K562 (cell line): ENCODE measurements at regions not wholly inside any gene's neighbourhood (a gene's known extent, or its start where the extent isn't known, plus 50 kb on each side); places are given as distances from the start of the nearest gene placed in this dataset.

Source experiments
- ATAC-seq: fragments of 200-7000 bp; cut with Tn5 transposase; 3 replicates; pipeline ENCODE4 v1.9.1; 2020; ENCODE audit warnings: moderate library complexity
- BruUV-seq: library from RNA; stranded (reverse); fragments of 400-500 nt; replicated peaks from 2 replicates; lab custom pipeline; 2021; lab: Mats Ljungman, UMichigan
- CTCF ChIA-PET: fragments of 300-600 bp; formaldehyde crosslinking; extraction: SDS; loops from one replicate; lab custom pipeline; 2021; ENCODE audit warnings: low intra/inter-chr PET ratio; lab: Yijun Ruan, JAX
- POLR2A ChIA-PET: fragments of 300-600, 350-650 bp; sonication (Branson Sonifier 250); formaldehyde crosslinking; extraction: SDS; loops from one replicate; lab custom pipeline; 2021; ENCODE audit warnings: antibody characterized with exemption, inconsistent platforms; lab: Yijun Ruan, JAX
- DNase-seq, 4 experiments: peaks; one replicate each; pipeline versions ENCODE4 v3.0.0 to v3.0.0-alpha.2; 2011 to 2018; ENCODE audit warnings: low spot score in 3 of 4, mixed read lengths in 3 of 4; ENCODE audit errors: extremely low read depth in 1 of 4
- FAIRE-seq: peaks from 2 replicates; lab custom pipeline; 2011; peaks lifted over from hg19 to GRCh38; lab: Jason Lieb, UNC
- H2AFZ ChIP-seq: 2 replicates; pipeline ENCODE4 v1.6.0; 2011; ENCODE audit warnings: low read depth, low read length, control low read depth, inconsistent platforms
- H3K27ac ChIP-seq: fragments of 200-600 bp; 3 replicates; pipeline ENCODE4 v1.8.0; 2011; ENCODE audit warnings: low read depth, mild to moderate bottlenecking, control low read depth, inconsistent platforms, low read length, moderate library complexity, mixed read lengths; ENCODE audit errors: extremely low read depth
- H3K27me3 ChIP-seq, 2 experiments: fragments of 300-600 bp in 1 of 2; 2 replicates in 1 of 2; 3 replicates in 1 of 2; pipeline versions ENCODE4 v1.6.0 to v1.8.0; 2011; ENCODE audit warnings: inconsistent platforms in 2 of 2, low read length in 2 of 2, mild to moderate bottlenecking in 1 of 2, mixed read lengths in 1 of 2, moderate library complexity in 1 of 2; ENCODE audit not compliant: control insufficient read depth in 2 of 2, insufficient read depth in 2 of 2
- H3K36me3 ChIP-seq: fragments of 300-600 bp; 3 replicates; pipeline ENCODE4 v1.8.0; 2011; ENCODE audit warnings: mild to moderate bottlenecking, low read length, inconsistent platforms; ENCODE audit not compliant: control insufficient read depth, insufficient read depth
- H3K4me1 ChIP-seq, 2 experiments: fragments of 200-600 bp in 1 of 2; replicated peaks in 1 of 2; 2 replicates in 1 of 2; 3 replicates in 1 of 2; pipeline versions ENCODE4 v1.5.1 to v1.8.0; 2011; ENCODE audit warnings: inconsistent platforms in 2 of 2, low read length in 2 of 2, mild to moderate bottlenecking in 1 of 2, mixed read lengths in 1 of 2, moderate library complexity in 1 of 2; ENCODE audit not compliant: control insufficient read depth in 2 of 2, insufficient read depth in 2 of 2
- H3K4me2 ChIP-seq: 2 replicates; pipeline ENCODE4 v1.6.1; 2011; ENCODE audit warnings: low read length, control low read depth, inconsistent platforms, mixed read lengths; ENCODE audit not compliant: insufficient read depth
- H3K4me3 ChIP-seq: fragments of 200-600 bp; sonication (generic), shearing (Covaris generic); 2 replicates; pipeline ENCODE4 v1.5.1; 2016; ENCODE audit warnings: control low read depth, inconsistent platforms
- H3K79me2 ChIP-seq: fragments of 200-600 bp; 3 replicates; pipeline ENCODE4 v1.8.0; 2011; ENCODE audit warnings: low read length, inconsistent platforms; ENCODE audit not compliant: control insufficient read depth, insufficient read depth
- H3K9ac ChIP-seq, 2 experiments: 2 replicates each; pipeline versions ENCODE4 v1.6.0 to v1.6.1; 2011; ENCODE audit warnings: low read depth in 2 of 2, low read length in 2 of 2, control low read depth in 1 of 2, inconsistent platforms in 1 of 2, mild to moderate bottlenecking in 1 of 2, mixed read lengths in 1 of 2; ENCODE audit not compliant: insufficient read depth in 1 of 2
- H3K9me1 ChIP-seq: one replicate; pipeline ENCODE4 v1.6.0; 2011; ENCODE audit warnings: inconsistent platforms, mild to moderate bottlenecking, low read length, moderate library complexity; ENCODE audit not compliant: control insufficient read depth, insufficient read depth
- H3K9me3 ChIP-seq: replicated peaks from 2 replicates; pipeline ENCODE4 v1.5.1; 2011; ENCODE audit warnings: low read depth, low read length, inconsistent platforms; ENCODE audit not compliant: control insufficient read depth, insufficient read depth
- H4K20me1 ChIP-seq: replicated peaks from 2 replicates; pipeline ENCODE4 v1.6.1; 2011; ENCODE audit warnings: low read length, inconsistent platforms, mixed read lengths; ENCODE audit not compliant: control insufficient read depth, insufficient read depth
- BCL6 ChIP-seq: fragments of 250-450 bp; sonication (Bioruptor Pico); IDR thresholded peaks from 2 replicates; pipeline ENCODE4 v1.4.0; 2020
- BRF1 ChIP-seq: IDR thresholded peaks from 3 replicates; pipeline ENCODE4 v1.6.1; 2011; ENCODE audit warnings: borderline replicate concordance, mild to moderate bottlenecking; ENCODE audit not compliant: insufficient read length; ENCODE audit errors: extremely low read depth
- CHCHD3 ChIP-seq: fragments of 250-450 bp; sonication (Bioruptor Pico); IDR thresholded peaks from 2 replicates; pipeline ENCODE4 v2.1.2; 2022; ENCODE audit warnings: mild to moderate bottlenecking
- TCFL5 ChIP-seq: fragments of 250-450 bp; sonication (Bioruptor Pico); conservative IDR thresholded peaks from 2 replicates; pipeline ENCODE4 v1.6.1; 2021; ENCODE audit warnings: mild to moderate bottlenecking, moderate library complexity, matching md5 sums
- ZC3H4 ChIP-seq: sonication (generic); formaldehyde crosslinking; IDR thresholded peaks from 2 replicates; pipeline ENCODE4 v1.9.0; 2021; ENCODE audit warnings: missing genetic modification reagents, borderline replicate concordance
- WGBS: fragments of 100-300 bp; shearing (Covaris generic); methylation state at CpG from one replicate; pipeline ENCODE4 v1.1.6; 2016; ENCODE audit warnings: low coverage, mixed read lengths; ENCODE audit not compliant: insufficient coverage; ENCODE audit errors: missing lambda C conversion rate; 5-methylcytosine and 5-hydroxymethylcytosine counted together
- in situ Hi-C: fragments of 300-500 bp; cut with MboI; formaldehyde crosslinking; loops from 4 replicates; pipeline ENCODE4 v1.15.0; 2018; ENCODE audit warnings: inconsistent platforms, mixed read lengths
- intact Hi-C: fragments of 100-400 bp; cut with micrococcal nuclease; formaldehyde crosslinking; loops from 2 replicates; pipeline ENCODE4 v1.14.2; 2022
- TF ChIP-seq, protein P1 (sequence below): fragments of 450-650 bp; IDR thresholded peaks from 2 replicates; pipeline ENCODE4 v1.6.1; 2018; ENCODE audit warnings: mild to moderate bottlenecking, low read depth; ENCODE audit not compliant: partially characterized antibody
- TF ChIP-seq, protein P2 (sequence below): sonication (generic); formaldehyde crosslinking; IDR thresholded peaks from 2 replicates; pipeline ENCODE4 v1.8.0; 2023; ENCODE audit warnings: missing genetic modification reagents, mild to moderate bottlenecking, borderline replicate concordance
- TF ChIP-seq, protein P3 (sequence below): IDR thresholded peaks from 3 replicates; pipeline ENCODE4 v1.6.1; 2011; ENCODE audit warnings: borderline replicate concordance, mild to moderate bottlenecking, moderate library complexity; ENCODE audit not compliant: insufficient read length; ENCODE audit errors: extremely low read depth

DNA sequence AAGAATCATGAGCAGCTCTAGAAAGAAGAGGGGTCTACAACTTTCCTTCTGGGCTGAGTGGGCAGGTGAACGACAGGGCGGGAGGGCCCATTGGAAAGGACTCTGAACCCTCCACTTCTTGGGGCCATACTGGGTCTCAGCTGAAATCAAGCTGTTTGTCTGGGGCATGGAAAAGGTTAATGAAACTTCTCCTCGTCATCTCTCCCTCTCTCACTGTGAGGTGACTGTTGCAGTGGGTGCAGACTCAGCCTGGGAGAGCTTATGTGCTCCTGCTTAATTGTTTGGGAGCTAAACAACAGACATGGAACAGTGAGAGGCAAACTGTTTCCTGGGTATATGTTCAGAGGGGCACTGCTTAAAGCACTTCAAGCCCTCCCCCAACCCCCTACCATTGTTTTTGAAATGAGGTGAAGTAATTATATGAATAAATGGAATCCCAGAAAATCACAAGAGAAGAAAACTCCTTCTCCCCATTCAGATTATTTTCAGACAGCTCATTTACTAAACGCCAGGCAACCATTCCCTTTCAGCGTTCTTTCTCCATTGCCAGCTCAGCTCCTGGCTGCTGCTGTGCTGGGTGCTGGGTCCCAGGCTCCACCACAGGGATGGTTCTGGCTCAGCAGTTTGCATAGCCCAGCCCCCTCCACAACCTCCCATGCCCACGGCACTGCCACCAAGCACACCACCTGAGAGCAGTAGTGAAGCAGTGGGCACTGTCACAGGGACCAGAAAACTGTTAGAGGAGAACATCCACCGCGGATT is 444.9 kb upstream of the TBL1XR1 start:
- H2AFZ ChIP-seq, result no peak overlapping the region
- no peak overlapping the region for H3K4me3 ChIP-seq
- H3K79me2 ChIP-seq, result no peaks in the 10 kb centered on the region
- DNase-seq, result no peak
- ChIA-PET POLR2A (no interaction called here), CTCF (no interaction called here)
- intact Hi-C loops (no loop called here), in situ Hi-C loops (no loop called here)
- no peaks in the 10 kb centered on the region for H3K27me3 ChIP-seq
- FAIRE-seq, result no peak
- no peaks in the 10 kb centered on the region for H3K36me3 ChIP-seq
- no TSS peak for BruUV-seq
- H3K9me1 ChIP-seq, result no peaks in the 10 kb centered on the region
- ATAC-seq, result no peak
- WGBS, result 18% methylated on average over 8 of the region's 8 CpGs
- H3K9me3 ChIP-seq, result no peaks in the 10 kb centered on the region; the same call in 1 of the 2 replicates
- H3K4me1 ChIP-seq, result no peaks in the 10 kb centered on the region; a peak in 1 of 5 replicates
- no peaks in the 10 kb centered on the region for H4K20me1 ChIP-seq
- H3K9ac ChIP-seq, result no peak overlapping the region
- no peak overlapping the region for H3K27ac ChIP-seq
- no peak overlapping the region for H3K4me2 ChIP-seq
- TF ChIP-seq, protein P1, sequence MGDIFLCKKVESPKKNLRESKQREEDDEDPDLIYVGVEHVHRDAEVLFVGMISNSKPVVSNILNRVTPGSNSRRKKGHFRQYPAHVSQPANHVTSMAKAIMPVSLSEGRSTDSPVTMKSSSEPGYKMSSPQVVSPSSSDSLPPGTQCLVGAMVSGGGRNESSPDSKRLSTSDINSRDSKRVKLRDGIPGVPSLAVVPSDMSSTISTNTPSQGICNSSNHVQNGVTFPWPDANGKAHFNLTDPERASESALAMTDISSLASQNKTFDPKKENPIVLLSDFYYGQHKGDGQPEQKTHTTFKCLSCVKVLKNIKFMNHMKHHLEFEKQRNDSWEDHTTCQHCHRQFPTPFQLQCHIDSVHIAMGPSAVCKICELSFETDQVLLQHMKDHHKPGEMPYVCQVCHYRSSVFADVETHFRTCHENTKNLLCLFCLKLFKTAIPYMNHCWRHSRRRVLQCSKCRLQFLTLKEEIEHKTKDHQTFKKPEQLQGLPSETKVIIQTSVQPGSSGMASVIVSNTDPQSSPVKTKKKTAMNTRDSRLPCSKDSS, result no peak
- TF ChIP-seq, protein P2, sequence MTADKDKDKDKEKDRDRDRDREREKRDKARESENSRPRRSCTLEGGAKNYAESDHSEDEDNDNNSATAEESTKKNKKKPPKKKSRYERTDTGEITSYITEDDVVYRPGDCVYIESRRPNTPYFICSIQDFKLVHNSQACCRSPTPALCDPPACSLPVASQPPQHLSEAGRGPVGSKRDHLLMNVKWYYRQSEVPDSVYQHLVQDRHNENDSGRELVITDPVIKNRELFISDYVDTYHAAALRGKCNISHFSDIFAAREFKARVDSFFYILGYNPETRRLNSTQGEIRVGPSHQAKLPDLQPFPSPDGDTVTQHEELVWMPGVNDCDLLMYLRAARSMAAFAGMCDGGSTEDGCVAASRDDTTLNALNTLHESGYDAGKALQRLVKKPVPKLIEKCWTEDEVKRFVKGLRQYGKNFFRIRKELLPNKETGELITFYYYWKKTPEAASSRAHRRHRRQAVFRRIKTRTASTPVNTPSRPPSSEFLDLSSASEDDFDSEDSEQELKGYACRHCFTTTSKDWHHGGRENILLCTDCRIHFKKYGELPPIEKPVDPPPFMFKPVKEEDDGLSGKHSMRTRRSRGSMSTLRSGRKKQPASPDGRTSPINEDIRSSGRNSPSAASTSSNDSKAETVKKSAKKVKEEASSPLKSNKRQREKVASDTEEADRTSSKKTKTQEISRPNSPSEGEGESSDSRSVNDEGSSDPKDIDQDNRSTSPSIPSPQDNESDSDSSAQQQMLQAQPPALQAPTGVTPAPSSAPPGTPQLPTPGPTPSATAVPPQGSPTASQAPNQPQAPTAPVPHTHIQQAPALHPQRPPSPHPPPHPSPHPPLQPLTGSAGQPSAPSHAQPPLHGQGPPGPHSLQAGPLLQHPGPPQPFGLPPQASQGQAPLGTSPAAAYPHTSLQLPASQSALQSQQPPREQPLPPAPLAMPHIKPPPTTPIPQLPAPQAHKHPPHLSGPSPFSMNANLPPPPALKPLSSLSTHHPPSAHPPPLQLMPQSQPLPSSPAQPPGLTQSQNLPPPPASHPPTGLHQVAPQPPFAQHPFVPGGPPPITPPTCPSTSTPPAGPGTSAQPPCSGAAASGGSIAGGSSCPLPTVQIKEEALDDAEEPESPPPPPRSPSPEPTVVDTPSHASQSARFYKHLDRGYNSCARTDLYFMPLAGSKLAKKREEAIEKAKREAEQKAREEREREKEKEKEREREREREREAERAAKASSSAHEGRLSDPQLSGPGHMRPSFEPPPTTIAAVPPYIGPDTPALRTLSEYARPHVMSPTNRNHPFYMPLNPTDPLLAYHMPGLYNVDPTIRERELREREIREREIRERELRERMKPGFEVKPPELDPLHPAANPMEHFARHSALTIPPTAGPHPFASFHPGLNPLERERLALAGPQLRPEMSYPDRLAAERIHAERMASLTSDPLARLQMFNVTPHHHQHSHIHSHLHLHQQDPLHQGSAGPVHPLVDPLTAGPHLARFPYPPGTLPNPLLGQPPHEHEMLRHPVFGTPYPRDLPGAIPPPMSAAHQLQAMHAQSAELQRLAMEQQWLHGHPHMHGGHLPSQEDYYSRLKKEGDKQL (CRISPR knock-in tag), result no peak
- TF ChIP-seq CHCHD3, result no peak
- TF ChIP-seq, protein P3, sequence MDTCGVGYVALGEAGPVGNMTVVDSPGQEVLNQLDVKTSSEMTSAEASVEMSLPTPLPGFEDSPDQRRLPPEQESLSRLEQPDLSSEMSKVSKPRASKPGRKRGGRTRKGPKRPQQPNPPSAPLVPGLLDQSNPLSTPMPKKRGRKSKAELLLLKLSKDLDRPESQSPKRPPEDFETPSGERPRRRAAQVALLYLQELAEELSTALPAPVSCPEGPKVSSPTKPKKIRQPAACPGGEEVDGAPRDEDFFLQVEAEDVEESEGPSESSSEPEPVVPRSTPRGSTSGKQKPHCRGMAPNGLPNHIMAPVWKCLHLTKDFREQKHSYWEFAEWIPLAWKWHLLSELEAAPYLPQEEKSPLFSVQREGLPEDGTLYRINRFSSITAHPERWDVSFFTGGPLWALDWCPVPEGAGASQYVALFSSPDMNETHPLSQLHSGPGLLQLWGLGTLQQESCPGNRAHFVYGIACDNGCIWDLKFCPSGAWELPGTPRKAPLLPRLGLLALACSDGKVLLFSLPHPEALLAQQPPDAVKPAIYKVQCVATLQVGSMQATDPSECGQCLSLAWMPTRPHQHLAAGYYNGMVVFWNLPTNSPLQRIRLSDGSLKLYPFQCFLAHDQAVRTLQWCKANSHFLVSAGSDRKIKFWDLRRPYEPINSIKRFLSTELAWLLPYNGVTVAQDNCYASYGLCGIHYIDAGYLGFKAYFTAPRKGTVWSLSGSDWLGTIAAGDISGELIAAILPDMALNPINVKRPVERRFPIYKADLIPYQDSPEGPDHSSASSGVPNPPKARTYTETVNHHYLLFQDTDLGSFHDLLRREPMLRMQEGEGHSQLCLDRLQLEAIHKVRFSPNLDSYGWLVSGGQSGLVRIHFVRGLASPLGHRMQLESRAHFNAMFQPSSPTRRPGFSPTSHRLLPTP, result no peak
- no peak for TF ChIP-seq ZC3H4 (CRISPR knock-in tag)
- no peak for TF ChIP-seq BCL6 (CRISPR knock-in tag)
- no peak for TF ChIP-seq BRF1
- no peak for TF ChIP-seq TCFL5 (CRISPR knock-in tag)
- TF ChIP-seq, all 486 proteins: peak for 0
